CD4-positive, alpha-beta T cell treated with Interleukin-10 for 1 hour (primary cell): ENCODE measurements at regions not wholly inside any gene's neighbourhood (a gene's known extent, or its start where the extent isn't known, plus 50 kb on each side); places are given as distances from the start of the nearest gene placed in this dataset.

Experiments
- DNase-seq: peaks from one replicate; pipeline ENCODE4 v3.0.0-alpha.2; 2020

DNA sequence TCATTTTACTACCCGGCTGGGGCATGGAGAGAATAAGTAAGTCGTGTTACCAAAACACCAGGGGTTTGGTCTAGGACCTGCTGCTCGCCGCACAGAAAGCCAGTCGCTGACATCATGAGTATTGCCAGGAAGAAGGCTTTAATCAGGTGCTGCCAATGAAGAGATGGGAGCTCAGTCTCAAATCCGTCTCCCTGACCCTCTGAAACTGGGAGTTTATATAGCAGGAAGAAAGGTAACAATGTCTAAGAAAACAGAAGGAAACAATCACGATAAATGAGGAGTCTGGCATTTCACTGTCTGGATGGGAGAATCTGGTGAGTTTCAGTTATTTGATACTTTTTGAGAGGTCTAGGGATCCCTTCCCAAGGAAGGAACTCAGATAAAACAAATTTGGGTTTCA lies 437.9 kb upstream of the JARID2 start:
- no peak for DNase-seq

DNA sequence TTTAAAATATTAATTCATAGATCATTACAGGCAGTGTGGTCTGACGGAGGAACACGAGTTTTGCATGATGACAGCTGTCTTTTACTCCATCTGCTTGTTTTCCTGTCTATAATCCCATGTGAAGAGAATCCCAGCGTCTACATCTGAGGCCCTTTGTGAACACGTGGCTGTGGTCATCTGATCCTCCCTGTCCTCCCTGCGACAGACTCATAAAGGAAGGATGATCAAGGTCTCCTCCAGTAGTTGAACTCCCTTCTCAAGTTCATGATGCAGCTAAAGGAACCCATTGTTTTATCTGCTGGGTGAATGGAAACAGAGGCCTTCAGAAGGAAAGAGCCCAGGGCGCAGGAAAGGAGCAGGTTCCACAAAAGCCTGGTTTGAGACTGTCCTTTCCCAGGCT lies 435.8 kb upstream of the JARID2 start:
- DNase-seq = no peak

DNA sequence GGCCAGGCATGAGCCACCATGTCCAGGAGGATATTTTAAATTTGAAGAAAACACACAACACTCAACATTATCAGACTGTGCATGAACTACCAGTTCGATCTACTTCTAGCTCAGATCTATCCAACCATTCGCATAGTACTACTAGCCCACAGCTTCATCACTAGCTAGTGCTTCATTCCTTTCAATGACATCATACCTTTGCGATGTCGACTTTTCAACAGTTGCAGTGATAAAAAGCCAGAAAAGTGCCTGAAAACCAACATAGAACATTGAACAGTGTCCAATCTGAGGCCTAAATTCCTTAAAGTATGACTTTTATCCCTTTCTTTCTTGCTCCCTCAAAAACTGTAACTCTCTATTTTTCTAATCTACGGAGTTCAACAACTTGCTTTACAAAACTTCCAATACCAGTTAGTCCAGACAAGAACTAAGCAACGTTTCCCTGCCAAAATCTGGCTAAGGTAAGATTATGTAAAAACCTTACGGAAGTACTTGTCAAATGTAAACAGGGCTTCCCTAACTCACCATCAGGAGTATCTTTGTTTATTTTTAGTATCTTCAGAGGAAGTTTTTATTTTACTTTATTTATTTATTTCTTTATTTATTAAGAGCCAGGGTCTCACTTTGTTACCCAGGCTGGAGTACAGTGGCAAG lies 434.0 kb upstream of the JARID2 start:
- no peak for DNase-seq

DNA sequence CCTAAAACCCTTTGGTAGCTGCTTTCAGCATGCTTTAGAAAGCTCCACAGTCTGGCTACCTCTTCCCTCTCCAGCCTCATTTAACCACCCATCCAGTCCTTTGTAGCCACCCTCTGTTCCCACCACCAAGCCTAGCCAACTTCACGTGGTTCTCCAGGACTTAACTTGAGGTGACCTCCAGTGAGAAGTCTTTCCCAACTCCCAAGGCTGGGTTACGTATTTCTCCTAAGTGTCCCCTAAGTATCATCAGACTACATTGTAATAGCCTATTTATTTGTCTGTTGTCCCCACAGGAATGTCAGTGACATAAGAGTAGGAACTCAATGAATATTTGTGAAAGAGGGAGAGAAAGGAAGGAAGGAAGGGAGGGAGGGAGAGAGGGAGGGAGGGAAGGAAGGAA lies 431.9 kb upstream of the JARID2 start:
- DNase-seq = no peak

DNA sequence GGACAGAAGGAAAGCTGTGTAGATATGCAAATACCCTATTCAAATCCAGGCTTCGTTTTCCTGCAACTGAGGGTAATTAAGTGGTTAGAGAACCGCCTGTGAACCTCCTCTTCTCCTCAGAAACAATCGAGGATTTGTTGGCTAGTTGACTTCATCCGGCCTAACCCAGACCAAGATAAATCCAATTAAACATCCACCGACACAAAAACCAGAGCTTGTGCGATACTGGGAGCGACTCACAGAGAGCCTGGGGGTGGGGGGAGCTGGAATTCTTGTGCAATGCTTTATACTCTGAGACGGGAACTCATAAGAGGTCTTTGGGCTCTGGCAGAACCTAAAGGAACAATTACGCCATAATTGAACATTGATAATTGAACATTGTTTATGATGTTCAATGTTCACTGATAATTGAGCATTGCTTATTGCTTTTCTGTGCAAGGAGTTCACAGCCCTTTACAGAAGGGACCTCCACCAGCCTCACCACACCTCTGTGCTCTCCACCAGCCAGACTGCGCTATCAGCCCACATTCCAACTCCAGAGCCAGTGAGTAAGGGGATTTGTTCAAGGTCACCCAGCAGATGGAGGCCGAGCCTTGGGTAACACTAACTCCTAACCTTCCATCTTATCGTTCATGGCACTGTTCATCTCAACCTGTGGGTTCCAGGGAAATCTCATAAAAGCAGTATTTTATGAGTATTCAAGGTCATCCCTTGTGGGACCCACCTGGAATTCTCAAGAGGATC lies 429.6 kb upstream of the JARID2 start:
- DNase-seq = no peak

DNA sequence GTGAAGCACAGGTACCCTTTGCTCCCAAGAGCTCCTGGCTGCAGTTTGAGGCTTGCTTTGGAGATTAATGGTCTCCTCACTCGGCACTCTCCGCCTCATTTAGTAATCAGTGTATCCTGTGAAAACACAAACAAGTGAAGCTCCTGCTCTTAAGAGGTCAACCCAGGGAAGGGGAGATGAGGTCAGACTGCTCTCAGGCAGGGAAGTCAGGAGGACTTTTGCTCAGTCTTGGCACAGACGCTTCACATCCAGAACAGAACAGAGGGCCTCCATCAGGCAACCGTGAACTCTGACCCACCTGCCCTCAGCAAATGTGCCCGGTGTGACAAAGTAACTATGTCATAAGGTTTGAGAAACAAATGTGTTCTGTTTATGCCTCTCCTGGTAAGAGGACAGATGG lies 428.8 kb upstream of the JARID2 start:
- no peak for DNase-seq

DNA sequence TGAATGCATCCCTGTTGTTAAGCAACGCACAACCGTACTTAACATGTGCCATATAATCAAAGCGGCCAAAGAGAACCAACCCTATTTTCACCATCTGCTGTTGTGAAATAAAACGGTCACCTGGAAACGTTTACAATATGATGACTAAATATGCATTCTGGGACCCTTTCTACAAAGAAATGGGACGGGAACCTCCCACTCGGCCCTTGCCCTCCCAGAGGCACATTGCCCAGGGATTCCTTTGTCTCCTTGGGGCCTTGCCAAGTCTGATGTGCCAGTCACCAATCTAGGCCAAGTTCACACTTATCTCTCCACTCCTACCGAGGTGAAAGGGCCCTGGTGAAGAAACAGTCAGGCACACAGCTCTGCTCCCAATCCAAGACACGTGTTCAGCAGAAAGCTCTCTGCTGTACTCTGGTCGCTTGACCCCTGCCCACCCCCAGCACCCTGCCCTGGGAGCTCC lies 427.4 kb upstream of the JARID2 start:
- no peak for DNase-seq

DNA sequence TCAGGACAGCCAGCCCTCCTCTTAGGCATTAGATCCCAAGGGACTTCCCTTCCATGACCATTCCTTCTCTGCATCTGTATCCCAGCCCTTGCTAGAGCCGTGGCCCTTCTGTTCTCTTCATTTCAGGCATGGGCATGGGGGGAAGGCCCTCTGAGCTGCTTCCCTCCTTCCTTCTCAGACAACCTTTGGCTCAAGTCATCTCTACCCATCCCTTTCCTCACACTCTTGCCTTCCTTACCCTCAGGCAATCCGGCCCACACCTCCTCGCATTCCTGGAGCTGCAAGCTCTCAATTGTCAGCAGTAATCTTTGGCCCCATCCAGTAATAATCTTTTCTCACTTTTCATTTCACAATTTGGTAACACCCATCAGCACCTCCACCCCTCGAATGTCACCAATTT lies 426.9 kb upstream of the JARID2 start:
- DNase-seq = no peak

DNA sequence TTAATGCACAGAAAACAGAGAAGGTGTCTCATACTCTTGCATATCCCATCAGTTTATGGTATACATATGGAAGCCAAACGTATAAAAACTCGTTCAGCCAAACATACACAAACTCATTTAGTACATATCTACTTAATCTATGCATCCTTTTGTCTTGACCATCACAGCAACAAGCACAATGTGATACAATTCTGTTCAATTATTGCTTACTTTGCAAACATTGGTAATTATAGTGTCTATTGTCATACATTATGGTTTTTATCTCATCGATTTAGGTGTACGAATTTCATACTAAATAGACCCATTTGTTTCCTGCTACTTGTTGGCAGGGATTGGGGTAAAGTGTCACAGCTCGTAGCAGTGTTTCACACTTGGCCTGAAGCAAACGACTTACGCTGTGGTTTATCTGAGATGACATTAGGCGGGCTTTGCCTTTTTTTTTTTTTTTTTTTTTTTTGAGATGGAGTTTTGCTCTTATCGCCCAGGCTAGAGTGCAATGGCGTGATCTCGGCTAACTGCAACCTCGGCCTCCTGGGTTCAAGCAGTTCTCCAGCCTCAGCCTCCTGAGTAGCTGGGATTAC lies 425.9 kb upstream of the JARID2 start:
- no peak for DNase-seq

DNA sequence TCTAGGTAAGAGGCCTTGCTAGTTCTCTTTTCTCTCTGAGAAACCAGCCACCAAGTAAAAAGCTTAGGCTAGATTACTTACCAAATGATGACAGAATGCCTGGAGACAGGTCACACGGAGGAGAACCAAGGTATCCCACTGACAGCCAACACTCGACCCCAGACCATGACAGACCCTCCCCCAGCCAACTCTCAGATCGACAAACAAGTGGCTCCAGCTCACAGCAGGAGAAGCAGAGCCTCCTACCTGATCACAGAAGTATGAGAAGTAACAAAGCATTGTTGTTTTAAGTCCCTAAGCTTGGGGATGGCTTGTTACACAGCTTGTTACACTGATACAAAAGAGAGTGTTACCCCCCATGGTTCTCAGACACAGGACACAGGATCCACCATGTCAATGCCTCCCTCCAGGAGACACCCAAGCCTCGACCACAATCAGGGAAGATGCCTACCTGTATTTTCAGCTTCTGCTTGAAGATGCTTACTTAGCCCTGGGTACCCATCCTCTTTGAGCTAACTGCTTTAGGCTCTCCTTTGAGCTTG lies 423.8 kb upstream of the JARID2 start:
- DNase-seq = no peak

DNA sequence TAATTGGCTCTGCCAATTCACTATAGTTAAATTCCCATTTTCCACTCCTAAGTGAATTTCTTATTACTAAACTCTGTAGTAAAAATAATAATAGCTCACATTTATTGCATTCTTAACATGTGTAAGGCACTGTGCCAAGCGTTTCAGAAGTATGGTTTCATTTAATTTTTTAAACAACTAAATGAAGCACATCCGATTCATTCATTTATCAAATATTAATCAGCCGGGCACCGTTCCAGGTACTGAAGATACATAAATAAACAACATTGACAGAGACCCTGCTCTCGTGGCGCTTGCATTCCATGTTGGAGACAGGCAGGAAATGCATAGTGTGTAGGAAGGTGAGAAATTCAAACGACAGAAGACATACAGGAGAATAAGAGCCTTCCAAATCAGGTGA lies 423.2 kb upstream of the JARID2 start:
- no peak for DNase-seq

DNA sequence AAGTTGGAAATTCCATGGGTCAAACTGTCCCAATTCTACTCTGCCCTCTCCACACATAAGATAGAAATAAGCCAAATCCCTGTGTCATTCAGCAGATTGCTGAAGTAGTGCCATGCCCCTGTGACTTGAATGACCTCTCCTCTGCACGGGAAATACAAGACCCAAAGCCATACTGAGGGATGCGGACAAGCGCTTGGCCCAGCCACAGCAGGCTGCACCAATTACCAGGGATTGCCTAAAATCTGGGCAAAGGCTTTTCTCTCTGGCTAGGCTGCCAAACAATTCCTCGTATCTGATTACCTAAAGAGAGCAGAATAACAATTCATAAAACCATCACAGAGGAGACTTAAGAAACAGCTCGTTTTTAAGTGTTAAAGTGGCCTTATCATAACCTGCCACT lies 421.8 kb upstream of the JARID2 start:
- no peak for DNase-seq

DNA sequence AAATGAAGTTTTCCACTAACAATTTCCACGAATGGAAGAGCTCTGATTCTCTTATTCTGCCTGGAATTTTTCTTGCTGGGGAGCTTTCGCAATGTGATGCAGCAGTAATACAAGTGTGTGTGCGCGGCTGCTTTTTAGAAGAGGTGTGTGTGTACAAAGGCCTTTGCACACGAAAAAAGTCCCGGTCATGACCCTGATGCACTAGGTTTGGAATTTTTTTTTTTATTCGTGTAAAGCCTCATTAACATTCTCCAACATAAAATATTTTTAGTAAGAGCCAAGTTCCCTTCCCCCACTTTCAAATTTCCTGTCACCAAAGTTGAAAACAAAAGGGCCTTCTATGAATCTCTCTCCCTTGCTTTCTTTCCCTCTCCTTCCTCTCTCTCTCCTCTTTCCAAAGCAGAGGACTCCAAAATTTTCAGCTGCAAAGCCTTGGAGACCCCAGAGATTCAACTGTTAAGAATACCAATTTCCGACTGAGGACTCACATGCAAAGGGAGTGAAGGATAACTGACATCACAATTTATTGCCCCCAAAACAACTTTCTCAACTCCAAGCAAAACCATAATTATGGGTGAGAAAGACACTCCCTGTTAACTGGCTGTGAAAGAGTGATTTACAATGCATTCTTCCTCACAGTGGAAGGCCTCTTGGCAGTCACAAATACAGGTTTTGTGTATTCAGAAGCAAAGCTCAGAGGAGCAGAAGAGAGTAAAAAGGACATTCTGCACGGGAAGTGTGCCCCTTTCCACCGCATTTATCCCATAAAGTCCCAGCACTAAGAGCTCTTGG lies 421.2 kb upstream of the JARID2 start:
- DNase-seq = no peak

DNA sequence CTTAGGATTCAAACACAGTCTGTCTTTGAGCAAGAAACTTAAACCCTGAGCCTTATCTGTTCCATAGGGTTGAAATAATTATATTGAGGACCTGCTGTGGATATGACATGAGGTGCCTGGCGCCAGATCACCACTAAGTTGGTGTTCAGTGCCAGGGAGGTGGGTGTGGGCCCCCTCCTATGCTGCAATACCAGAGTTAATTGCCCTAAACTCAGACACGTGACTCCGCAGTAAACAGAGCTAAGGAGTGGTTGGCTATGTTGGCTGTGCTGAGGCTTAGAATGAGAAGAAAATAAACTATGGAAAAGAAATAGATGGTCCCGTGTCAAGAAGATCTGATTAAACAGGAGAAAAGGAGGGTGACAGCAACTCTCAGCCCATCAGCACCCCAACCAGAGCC lies 419.4 kb upstream of the JARID2 start:
- no peak for DNase-seq

DNA sequence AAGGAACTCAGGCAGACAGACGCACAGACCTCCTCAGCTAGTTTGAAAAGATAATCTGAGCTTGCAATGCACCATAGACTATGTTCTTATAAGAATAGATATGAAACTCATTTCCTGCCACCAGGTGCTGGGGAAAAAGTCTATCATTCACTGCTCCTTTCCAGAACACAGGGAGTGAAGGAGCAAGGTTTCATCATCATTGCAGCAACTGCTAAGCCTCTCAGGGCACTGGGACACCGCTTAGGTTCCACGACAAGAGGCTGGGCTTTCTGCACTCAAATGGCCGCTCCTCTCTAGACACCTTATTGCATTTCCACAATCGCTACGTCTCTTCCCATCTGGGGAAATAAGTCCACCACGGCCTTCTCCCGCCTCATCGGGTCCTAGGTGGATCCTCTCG lies 418.5 kb upstream of the JARID2 start:
- no peak for DNase-seq

DNA sequence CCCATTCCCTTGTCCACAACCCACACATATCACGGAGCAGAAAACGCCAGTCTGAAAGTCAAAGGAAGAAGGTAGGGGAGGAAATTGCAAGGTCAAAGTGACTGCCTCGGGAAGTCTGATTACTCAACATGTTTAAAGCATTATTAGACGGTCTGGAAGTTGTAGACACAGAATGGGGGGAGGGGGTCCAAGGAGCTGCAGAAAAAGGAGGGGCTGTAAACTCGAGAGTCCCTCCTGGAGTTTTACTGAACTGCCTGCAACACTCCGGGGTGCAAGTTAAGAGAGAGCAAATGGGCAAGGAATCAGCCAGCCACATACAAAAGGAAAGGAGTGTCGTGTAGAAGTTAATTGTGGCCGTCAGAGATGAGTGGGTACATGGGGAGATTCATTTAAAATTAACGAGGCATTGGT lies 417.7 kb upstream of the JARID2 start:
- DNase-seq = no peak

DNA sequence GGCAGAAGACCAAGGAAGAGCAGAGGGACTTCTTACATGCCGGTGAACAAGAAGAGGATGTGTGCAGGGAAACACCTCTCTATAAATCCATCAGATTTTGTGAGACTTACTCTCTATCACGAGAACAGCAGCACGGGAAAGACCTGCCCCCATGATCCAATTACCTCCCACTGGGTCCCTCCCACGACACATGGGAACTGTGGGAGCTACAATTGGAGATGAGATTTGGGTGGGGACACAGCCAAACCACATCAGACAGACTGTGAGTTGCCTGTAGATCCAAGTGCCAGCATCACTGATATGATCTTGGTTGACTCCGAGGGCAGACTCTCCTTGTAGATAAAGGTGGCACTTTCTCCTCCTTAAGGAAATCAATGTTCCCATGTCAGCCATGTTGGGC lies 414.8 kb upstream of the JARID2 start:
- DNase-seq = no peak

DNA sequence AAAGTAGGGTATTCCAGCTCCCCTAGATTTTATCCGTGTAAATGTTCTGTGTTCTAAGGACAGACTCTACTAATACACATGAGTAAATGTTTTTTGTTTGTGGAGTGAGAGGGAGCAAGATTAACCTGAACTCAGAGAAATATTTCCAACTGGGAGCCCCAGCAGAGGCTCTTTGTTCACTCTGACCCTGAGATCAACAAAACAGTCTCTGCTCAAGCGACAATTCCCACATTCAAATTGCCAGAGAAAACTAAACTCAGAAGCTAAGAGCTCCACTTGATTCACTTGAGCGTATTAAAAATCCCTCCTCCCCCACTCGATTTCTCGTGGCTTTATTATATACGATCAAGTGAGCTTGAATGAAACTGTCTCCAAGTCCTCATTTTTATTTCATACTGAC lies 413.9 kb upstream of the JARID2 start:
- DNase-seq = no peak

DNA sequence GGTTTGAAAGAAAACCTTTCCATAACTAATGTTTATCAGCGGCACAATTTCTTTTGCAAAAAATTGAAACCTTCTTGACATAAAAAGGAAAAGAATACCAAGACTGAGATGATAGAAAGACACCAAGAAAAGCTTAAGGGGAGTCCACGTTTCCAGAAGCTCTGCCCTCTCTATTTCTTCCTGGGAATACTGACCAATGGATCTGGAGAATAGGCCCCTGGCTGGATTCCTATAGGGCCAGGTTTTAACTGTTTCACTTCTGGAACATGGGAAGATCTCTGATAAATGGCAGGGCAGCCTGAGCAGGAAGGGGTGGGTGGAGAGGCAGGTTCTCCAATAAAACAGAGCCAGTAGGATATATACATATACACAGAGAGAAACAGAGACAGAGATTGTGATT lies 413.4 kb upstream of the JARID2 start:
- no peak for DNase-seq

DNA sequence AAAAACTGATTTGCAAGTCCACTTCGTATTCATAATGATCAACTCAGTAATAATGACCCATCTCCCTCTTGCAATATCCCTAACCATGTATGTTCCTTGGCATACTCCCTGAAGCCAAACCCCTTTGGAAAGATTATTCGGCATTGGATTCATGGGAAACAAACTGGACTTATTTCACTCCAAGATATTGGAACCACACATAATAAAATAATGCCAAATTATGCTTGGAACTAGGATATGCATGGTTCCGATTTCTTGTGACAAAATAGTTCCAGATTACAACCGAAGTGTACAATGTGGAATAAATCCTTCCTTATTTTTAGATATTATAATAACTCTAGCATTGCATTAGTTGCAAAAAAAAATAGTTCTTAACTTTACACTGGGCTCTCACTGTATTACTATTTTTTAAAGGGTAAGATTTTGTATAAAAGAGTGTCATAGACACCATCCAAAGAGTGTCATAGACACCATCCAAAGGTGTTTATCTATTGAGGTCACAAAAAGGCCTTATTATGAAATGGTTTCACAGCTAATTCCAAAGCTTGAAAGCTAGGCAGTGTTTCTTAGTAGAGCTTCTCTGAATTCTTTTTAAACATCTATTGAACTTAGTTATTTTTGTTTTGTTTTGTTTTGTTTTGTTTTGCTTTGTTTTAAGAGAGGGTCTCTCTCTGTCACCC lies 410.9 kb upstream of the JARID2 start:
- no peak for DNase-seq

DNA sequence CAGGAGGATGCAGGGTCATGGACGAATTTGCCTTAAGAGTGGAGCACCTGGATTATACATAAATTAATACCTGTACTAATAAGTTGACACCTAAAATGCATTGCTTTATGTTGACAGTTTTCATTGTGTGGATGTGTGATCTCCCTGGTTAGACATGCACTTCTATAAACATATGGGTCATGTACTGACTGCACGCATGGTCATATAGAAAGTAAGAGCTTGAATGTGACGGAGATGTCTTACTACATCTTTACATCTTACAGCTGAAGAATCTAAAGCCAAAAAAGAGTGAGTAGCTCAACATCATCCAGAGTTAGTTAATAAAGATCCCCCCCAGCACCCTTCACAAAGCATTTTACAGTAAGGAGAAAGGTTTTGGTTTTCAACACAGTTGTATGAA lies 408.4 kb upstream of the JARID2 start:
- no peak for DNase-seq

DNA sequence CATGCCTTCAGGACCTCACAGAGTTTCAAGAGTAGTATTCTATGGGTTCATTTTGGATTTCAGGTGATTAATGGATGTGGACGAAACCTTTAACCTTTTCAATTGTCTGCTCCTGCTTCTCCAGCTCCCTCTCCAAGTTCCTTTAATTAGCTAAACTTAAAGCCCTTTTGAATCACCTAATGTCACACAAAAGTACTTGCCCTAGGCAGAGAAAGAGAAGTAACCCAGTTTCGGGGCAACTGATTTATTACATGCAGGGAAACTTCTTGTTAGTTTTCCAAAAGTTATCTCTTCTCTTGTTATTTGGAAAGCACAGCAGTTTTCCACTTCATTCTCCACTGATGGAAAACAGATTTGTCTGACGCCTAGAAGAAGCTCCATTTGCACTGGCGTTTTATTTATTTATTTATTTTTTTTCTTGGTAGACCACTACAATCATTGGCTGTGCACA lies 407.7 kb upstream of the JARID2 start:
- DNase-seq = no peak
